Smooth muscle cell (in vitro differentiated cells): ENCODE measurements at regions not wholly inside any gene's neighbourhood (a gene's known extent, or its start where the extent isn't known, plus 50 kb on each side); places are given as distances from the start of the nearest gene placed in this dataset.

ENCODE experiments used
- DNase-seq: peaks from one replicate; lab custom pipeline; 2025; ENCODE audit not compliant: unreplicated experiment; lab: John Stamatoyannopoulos, UW
- H2AFZ ChIP-seq: fragments of 200-600 bp; sonication (generic); 2 replicates; pipeline ENCODE4 v1.6.0; 2016; ENCODE audit warnings: antibody characterized with exemption, low read depth, mild to moderate bottlenecking
- H3F3A ChIP-seq: fragments of 200-600 bp; sonication (generic); 2 replicates; pipeline ENCODE4 v1.6.0; 2017; ENCODE audit warnings: antibody characterized with exemption, low read depth
- H3K27ac ChIP-seq: fragments of 200-600 bp; sonication (generic); 2 replicates; pipeline ENCODE4 v1.5.1; 2016; ENCODE audit warnings: low read depth, mild to moderate bottlenecking
- H3K27me3 ChIP-seq: fragments of 200-600 bp; sonication (generic); 2 replicates; pipeline ENCODE4 v1.6.1; 2016; ENCODE audit warnings: low read depth, mild to moderate bottlenecking
- H3K36me3 ChIP-seq: fragments of 200-600 bp; sonication (generic); 2 replicates; pipeline ENCODE4 v1.5.1; 2016; ENCODE audit warnings: low read depth
- H3K4me1 ChIP-seq: fragments of 200-600 bp; sonication (generic); 2 replicates; pipeline ENCODE4 v1.5.1; 2016; ENCODE audit warnings: low read depth
- H3K4me2 ChIP-seq: fragments of 200-600 bp; sonication (generic); 2 replicates; pipeline ENCODE4 v1.6.0; 2016; ENCODE audit warnings: mild to moderate bottlenecking
- H3K4me3 ChIP-seq: fragments of 200-600 bp; sonication (generic); 2 replicates; pipeline ENCODE4 v1.5.1; 2016; ENCODE audit warnings: mild to moderate bottlenecking
- H3K79me2 ChIP-seq: fragments of 200-600 bp; sonication (generic); 2 replicates; pipeline ENCODE4 v1.6.0; 2016; ENCODE audit warnings: low read depth, mild to moderate bottlenecking
- H3K9ac ChIP-seq: fragments of 200-600 bp; sonication (generic); 2 replicates; pipeline ENCODE4 v1.6.0; 2016; ENCODE audit warnings: low read depth
- H3K9me3 ChIP-seq: fragments of 200-600 bp; sonication (generic); replicated peaks from 2 replicates; pipeline ENCODE4 v1.5.1; 2016; ENCODE audit warnings: low read depth
- H4K20me1 ChIP-seq: fragments of 200-600 bp; sonication (generic); 2 replicates; pipeline ENCODE4 v1.6.0; 2016; ENCODE audit warnings: low read depth
- WGBS: methylation state at CpG from one replicate; pipeline ENCODE4 v1.1.7; 2016; ENCODE audit warnings: low lambda C conversion rate; 5-methylcytosine and 5-hydroxymethylcytosine counted together
- TF ChIP-seq, protein P1 (sequence below): fragments of 200-600 bp; sonication (generic); IDR thresholded peaks from 2 replicates; pipeline ENCODE4 v1.5.1; 2017; ENCODE audit warnings: borderline replicate concordance, mild to moderate bottlenecking, antibody characterized with exemption; ENCODE audit not compliant: insufficient read depth, poor library complexity, severe bottlenecking

DNA sequence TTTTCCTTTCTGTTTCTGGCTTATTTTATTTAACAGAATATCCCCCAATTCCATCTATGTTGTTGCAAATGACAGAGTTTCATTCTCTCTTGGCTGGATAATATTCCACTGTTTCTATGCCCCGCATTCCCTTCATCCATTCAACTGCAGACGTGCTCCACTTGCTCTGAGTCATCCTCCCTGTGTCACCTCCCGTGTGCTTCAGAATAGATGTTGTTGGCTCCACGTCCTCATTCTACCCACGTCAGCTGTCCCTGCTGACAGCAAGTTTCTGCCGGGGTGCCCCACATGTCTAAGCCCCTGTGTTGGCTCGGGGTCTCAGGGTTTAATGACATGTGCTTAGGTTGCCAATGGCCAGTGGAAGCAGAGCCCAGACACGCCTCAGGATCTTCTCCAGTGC is 1041.0 kb downstream of the UQCRFS1 start:
- H3K9me3 ChIP-seq = no peaks in the 10 kb centered on the region
- peaks cover 33% of the 10 kb centered on the region for H3K4me1 ChIP-seq
- 72% methylated on average over 8 of the region's 8 CpGs for WGBS

DNA sequence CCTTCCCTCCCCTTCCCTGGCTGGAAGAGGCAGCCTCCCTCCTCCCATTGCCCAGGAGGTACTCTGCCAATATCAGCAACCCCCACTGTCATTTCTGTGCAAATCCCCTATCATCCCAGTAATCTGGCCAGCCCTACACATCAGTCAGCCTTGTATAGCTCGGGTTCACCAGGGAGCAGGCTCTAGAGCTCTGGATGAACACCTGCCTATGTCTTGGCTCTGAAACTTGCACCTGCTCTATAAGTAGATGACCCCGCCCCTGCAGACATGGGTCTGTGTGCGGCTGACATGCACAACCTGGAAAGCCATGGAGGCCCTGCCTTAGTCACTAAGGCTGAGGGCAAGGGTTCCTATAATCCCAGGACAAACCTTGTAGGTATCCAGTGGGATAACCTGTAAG is 1042.9 kb downstream of the UQCRFS1 start:
- no peak for DNase-seq
- Histone ChIP-seq H3K79me2 (no peaks in the 10 kb centered on the region), H3K4me3 (no peak overlapping the region), H4K20me1 (no peaks in the 10 kb centered on the region), H3F3A (no peaks in the 10 kb centered on the region), H3K4me2 (no peak overlapping the region), H3K4me1 (peaks cover 22% of the 10 kb centered on the region), H3K9me3 (no peaks in the 10 kb centered on the region), H3K36me3 (no peaks in the 10 kb centered on the region), H3K27ac (no peak overlapping the region), H3K27me3 (no peaks in the 10 kb centered on the region), H3K9ac (no peak overlapping the region), H2AFZ (no peak overlapping the region)
- 77% methylated on average over 3 of the region's 3 CpGs for WGBS
- TF ChIP-seq, protein P1, sequence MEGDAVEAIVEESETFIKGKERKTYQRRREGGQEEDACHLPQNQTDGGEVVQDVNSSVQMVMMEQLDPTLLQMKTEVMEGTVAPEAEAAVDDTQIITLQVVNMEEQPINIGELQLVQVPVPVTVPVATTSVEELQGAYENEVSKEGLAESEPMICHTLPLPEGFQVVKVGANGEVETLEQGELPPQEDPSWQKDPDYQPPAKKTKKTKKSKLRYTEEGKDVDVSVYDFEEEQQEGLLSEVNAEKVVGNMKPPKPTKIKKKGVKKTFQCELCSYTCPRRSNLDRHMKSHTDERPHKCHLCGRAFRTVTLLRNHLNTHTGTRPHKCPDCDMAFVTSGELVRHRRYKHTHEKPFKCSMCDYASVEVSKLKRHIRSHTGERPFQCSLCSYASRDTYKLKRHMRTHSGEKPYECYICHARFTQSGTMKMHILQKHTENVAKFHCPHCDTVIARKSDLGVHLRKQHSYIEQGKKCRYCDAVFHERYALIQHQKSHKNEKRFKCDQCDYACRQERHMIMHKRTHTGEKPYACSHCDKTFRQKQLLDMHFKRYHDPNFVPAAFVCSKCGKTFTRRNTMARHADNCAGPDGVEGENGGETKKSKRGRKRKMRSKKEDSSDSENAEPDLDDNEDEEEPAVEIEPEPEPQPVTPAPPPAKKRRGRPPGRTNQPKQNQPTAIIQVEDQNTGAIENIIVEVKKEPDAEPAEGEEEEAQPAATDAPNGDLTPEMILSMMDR = no peak

More for the DNA sequence above, 1041.0 kb downstream of the UQCRFS1 start:
- Histone ChIP-seq H3K79me2 (no peaks in the 10 kb centered on the region), H2AFZ (no peak overlapping the region), H3K27ac (no peak overlapping the region), H3K4me3 (no peak overlapping the region), H3F3A (no peaks in the 10 kb centered on the region), H3K9ac (no peak overlapping the region), H3K36me3 (no peaks in the 10 kb centered on the region), H3K27me3 (no peaks in the 10 kb centered on the region), H3K4me2 (no peak overlapping the region), H4K20me1 (no peaks in the 10 kb centered on the region)
- no peak for DNase-seq
- TF ChIP-seq, protein P1 = no peak

DNA sequence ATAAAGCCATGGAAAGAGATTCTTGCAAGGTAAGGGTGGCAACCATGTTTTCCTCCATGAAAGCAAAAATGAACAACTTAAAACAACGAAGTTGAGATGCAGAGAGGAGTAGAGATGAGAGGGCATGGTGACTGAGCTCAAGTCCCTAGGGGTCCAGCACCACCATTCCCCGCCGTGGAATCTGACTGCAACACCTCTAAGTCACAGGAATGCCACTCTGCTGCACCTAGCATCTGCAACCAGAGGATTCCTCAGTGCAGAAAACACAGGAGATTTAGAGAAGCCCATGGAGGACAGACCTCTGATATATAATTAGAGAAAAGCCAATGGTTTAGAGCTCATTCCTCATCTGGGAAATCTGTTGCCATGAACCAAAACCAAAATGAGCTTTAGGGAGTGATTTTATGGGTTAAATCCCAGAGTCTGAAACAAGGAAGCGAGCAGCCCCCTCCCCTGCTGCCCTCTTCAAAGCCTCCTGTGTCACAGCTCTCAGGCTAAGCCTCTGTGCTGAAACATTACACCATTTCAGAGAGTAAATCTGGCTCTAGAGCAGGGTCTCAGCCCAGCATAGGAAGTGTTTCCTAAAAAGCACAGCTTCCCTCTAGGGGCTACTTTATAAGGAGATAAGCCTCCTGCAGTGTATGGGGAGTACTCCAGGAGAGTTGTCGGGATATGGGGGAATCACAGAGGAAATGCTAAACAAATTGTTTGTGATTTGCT is 1043.6 kb downstream of the UQCRFS1 start:
- 15% methylated on average over 5 of the region's 5 CpGs for WGBS
- no peaks in the 10 kb centered on the region for H3K9me3 ChIP-seq
- no peak overlapping the region for H2AFZ ChIP-seq
- no peaks in the 10 kb centered on the region for H3F3A ChIP-seq
- H3K4me2 ChIP-seq = no peak overlapping the region
- H3K79me2 ChIP-seq = no peaks in the 10 kb centered on the region
- no peak overlapping the region for H3K9ac ChIP-seq
- no peak overlapping the region for H3K27ac ChIP-seq
- H3K36me3 ChIP-seq = no peaks in the 10 kb centered on the region
- H3K27me3 ChIP-seq = no peaks in the 10 kb centered on the region
- H4K20me1 ChIP-seq = no peaks in the 10 kb centered on the region
- H3K4me1 ChIP-seq = peaks cover 26% of the 10 kb centered on the region
- no peak for DNase-seq
- no peak overlapping the region for H3K4me3 ChIP-seq
- TF ChIP-seq, protein P1 = no peak

DNA sequence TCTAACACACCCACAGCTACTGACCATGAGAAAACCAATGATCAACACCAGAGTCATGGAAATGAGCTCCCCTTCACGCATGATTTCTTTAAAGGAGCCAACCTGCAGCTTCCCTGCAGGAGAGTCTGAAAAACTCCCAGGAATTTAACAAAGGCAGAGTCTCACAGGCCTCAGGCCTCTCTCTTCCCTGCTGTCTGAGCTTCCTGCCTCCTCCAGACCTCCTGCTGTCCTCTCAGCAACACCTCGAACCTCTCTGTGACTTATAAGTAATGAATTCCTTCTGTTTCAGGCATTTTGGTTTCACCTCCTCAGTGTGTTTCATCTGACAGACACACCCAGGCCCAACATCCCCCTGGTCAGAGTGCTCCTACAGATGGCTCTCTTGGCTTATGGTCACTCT is 1044.4 kb downstream of the UQCRFS1 start:
- TF ChIP-seq, protein P1 = no peak
- H3K4me2 ChIP-seq = no peak overlapping the region
- no peaks in the 10 kb centered on the region for H3K36me3 ChIP-seq
- H4K20me1 ChIP-seq = no peaks in the 10 kb centered on the region
- no peak overlapping the region for H3K9ac ChIP-seq
- no peaks in the 10 kb centered on the region for H3K79me2 ChIP-seq
- WGBS = 33% methylated on average over 2 of the region's 2 CpGs
- H3F3A ChIP-seq = no peaks in the 10 kb centered on the region
- H3K4me3 ChIP-seq = no peak overlapping the region
- H3K4me1 ChIP-seq = peaks cover 26% of the 10 kb centered on the region
- no peak overlapping the region for H3K27ac ChIP-seq
- no peaks in the 10 kb centered on the region for H3K27me3 ChIP-seq
- H2AFZ ChIP-seq = peak overlapping the region; percentile 31
- no peak for DNase-seq
- H3K9me3 ChIP-seq = no peaks in the 10 kb centered on the region
